ENCODE measurements at regions not wholly inside any gene's neighbourhood (a gene's known extent, or its start where the extent isn't known, plus 50 kb on each side); places are given as distances from the start of the nearest gene placed in this dataset.

GRCh38 chr1:221497046-221497445 lies 244.8 kb downstream of the DUSP10 start (continued):
- TF ChIP-seq HOMEZ (CRISPR knock-in tag; IDR thresholded peaks at IDR 0.05; ENCODE audit: low read depth): no peak
- TF ChIP-seq RARG (CRISPR knock-in tag; IDR thresholded peaks at IDR 0.05; ENCODE audit: low read depth): no peak
- TF ChIP-seq SP1 (IDR thresholded peaks at IDR 0.05): no peak
- TF ChIP-seq SP1 (CRISPR knock-in tag; IDR thresholded peaks at IDR 0.05): no peak
- no peak for TF ChIP-seq ZNF784 (CRISPR knock-in tag; IDR thresholded peaks at IDR 0.05; ENCODE audit: borderline replicate concordance)
- no peak for TF ChIP-seq HMG20B (CRISPR knock-in tag; conservative IDR thresholded peaks at IDR 0.05)
- no peak for TF ChIP-seq ZBTB1 (CRISPR knock-in tag; IDR thresholded peaks at IDR 0.05; ENCODE audit: borderline replicate concordance)

GRCh38 chr1:221503268-221503667 lies 238.6 kb downstream of the DUSP10 start:
- intact Hi-C loops (cut with micrococcal nuclease; ENCODE audit: unreplicated experiment): no loop called here
- no TSS peak for BruUV-seq (replicated peaks)
- Histone ChIP-seq H3K27ac (ENCODE audit: extremely low read length, insufficient read depth, low read length) (no peak overlapping the region), H3K79me2 (ENCODE audit: insufficient read depth, low read length) (no peaks in the 10 kb centered on the region), H3K9me3 (ENCODE audit: low read length) (peaks cover 17% of the 10 kb centered on the region), H2AFZ (ENCODE audit: low read length) (no peak overlapping the region), H3K9ac (ENCODE audit: insufficient read depth, low read depth, low read length) (no peak overlapping the region), H4K20me1 (ENCODE audit: insufficient read depth, low read length) (no peaks in the 10 kb centered on the region), H3K4me3 (replicated peaks in 1 of 3; ENCODE audit: insufficient read depth in 1 of 3, low read depth in 2 of 3, low read length in 3 of 3) (no peak overlapping the region), H3K4me1 (ENCODE audit: insufficient read depth, low read length) (no peaks in the 10 kb centered on the region), H3K27me3 (ENCODE audit: control insufficient read depth in 1 of 2, insufficient read depth in 2 of 2, low read length in 2 of 2) (no peaks in the 10 kb centered on the region), H3K36me3 (replicated peaks in 1 of 2; ENCODE audit: control insufficient read depth in 1 of 2, insufficient read depth in 2 of 2, low read length in 2 of 2) (no peaks in the 10 kb centered on the region), H3K4me2 (ENCODE audit: low read depth, low read length) (no peak overlapping the region)
- CTCF ChIA-PET (ENCODE audit: low intra/inter-chr PET ratio, low total read pairs): no interaction called here
- POLR2A ChIA-PET: no interaction called here
- FAIRE-seq (no peak), DNase-seq (ENCODE audit: low spot score) (no peak), ATAC-seq (no peak)
- WGBS (ENCODE audit: low lambda C conversion rate): 5% methylated on average over 4 of the region's 4 CpGs
- in situ Hi-C loops (cut with HindIII; ENCODE audit: extremely low pct_ligation_motif_present, low pct_unique_long_range_greater_than_20kb): no loop called here
- TF ChIP-seq REPIN1 (CRISPR knock-in tag; IDR thresholded peaks at IDR 0.05; ENCODE audit: borderline replicate concordance, low read depth): no peak
- TF ChIP-seq ZNF414 (CRISPR knock-in tag; IDR thresholded peaks at IDR 0.05): no peak
- TF ChIP-seq SKI (IDR thresholded peaks at IDR 0.05; ENCODE audit: partially characterized antibody): no peak
- no peak for TF ChIP-seq ZNF142 (CRISPR knock-in tag; IDR thresholded peaks at IDR 0.05)
- TF ChIP-seq ATF5 (CRISPR knock-in tag; IDR thresholded peaks at IDR 0.05; ENCODE audit: low read depth): no peak
- TF ChIP-seq ZBTB3 (CRISPR knock-in tag; IDR thresholded peaks at IDR 0.05; ENCODE audit: borderline replicate concordance, low read depth): no peak
- no peak for TF ChIP-seq ZNF775 (CRISPR knock-in tag; IDR thresholded peaks at IDR 0.05; ENCODE audit: borderline replicate concordance)
- no peak for TF ChIP-seq REXO4 (CRISPR knock-in tag; IDR thresholded peaks at IDR 0.05; ENCODE audit: borderline replicate concordance)

Measured in HepG2 (cell line).